ENCODE measurements at regions not wholly inside any gene's neighbourhood (a gene's known extent, or its start where the extent isn't known, plus 50 kb on each side); places are given as distances from the start of the nearest gene placed in this dataset.

- TF ChIP-seq, protein P1, sequence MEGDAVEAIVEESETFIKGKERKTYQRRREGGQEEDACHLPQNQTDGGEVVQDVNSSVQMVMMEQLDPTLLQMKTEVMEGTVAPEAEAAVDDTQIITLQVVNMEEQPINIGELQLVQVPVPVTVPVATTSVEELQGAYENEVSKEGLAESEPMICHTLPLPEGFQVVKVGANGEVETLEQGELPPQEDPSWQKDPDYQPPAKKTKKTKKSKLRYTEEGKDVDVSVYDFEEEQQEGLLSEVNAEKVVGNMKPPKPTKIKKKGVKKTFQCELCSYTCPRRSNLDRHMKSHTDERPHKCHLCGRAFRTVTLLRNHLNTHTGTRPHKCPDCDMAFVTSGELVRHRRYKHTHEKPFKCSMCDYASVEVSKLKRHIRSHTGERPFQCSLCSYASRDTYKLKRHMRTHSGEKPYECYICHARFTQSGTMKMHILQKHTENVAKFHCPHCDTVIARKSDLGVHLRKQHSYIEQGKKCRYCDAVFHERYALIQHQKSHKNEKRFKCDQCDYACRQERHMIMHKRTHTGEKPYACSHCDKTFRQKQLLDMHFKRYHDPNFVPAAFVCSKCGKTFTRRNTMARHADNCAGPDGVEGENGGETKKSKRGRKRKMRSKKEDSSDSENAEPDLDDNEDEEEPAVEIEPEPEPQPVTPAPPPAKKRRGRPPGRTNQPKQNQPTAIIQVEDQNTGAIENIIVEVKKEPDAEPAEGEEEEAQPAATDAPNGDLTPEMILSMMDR (IDR thresholded peaks at IDR 0.05; ENCODE audit: insufficient read depth, low read depth, low read length) = no peak
- TF ChIP-seq EZH2 (IDR thresholded peaks at IDR 0.05; ENCODE audit: insufficient read depth, low read length) = no peak
These were observed 303.9 kb downstream of the SMOC2 start for GRCh38 chr6:168744861-168745260.
